Right forelimb (tissue), 1 donor: ENCODE measurements at regions not wholly inside any gene's neighbourhood (a gene's known extent, or its start where the extent isn't known, plus 50 kb on each side); places are given as distances from the start of the nearest gene placed in this dataset.
A peak's percentile ranks its signal among the peaks of the same experiment; 100 is the strongest.
"Not testable (repeated sequence)": the region's sequence is repeated elsewhere in the genome, so short reads cannot be mapped to it uniquely, and the experiment has no call there.

Experiments used
- DNase-seq: peaks from one replicate; pipeline ENCODE4 v3.0.0-alpha.2; 2018

- no peak for DNase-seq
These were observed 609.1 kb upstream of the SLC35B3 start for GRCh38 chr6:9044426-9044825.

- no peak for DNase-seq
These were observed 605.4 kb upstream of the SLC35B3 start for GRCh38 chr6:9040718-9041117.

GRCh38 chr6:9039258-9039657 lies 603.9 kb upstream of the SLC35B3 start:
- DNase-seq: no peak

- DNase-seq: no peak
These were observed 592.7 kb upstream of the SLC35B3 start for GRCh38 chr6:9028086-9028485.

- DNase-seq: no peak
These were observed 590.5 kb upstream of the SLC35B3 start for GRCh38 chr6:9025796-9026394.

GRCh38 chr6:9025228-9025627 lies 589.9 kb upstream of the SLC35B3 start:
- DNase-seq: no peak

- not testable (repeated sequence) for DNase-seq
These were observed 588.9 kb upstream of the SLC35B3 start for GRCh38 chr6:9024246-9024645.

GRCh38 chr6:9020001-9020400 lies 584.7 kb upstream of the SLC35B3 start:
- no peak for DNase-seq

- DNase-seq: no peak
These were observed 574.6 kb upstream of the SLC35B3 start for GRCh38 chr6:9009931-9010330.

GRCh38 chr6:9007027-9007426 lies 571.7 kb upstream of the SLC35B3 start:
- DNase-seq: no peak

- DNase-seq: no peak
These were observed 567.5 kb upstream of the SLC35B3 start for GRCh38 chr6:9002833-9003232.

- no peak for DNase-seq
These were observed 559.8 kb upstream of the SLC35B3 start for GRCh38 chr6:8995156-8995555.

GRCh38 chr6:8993111-8993510 lies 557.8 kb upstream of the SLC35B3 start:
- no peak for DNase-seq

GRCh38 chr6:8991844-8992243 lies 556.5 kb upstream of the SLC35B3 start:
- no peak for DNase-seq

GRCh38 chr6:8990075-8990474 lies 554.7 kb upstream of the SLC35B3 start:
- DNase-seq: no peak

- DNase-seq: peak; percentile 81
These were observed 547.9 kb upstream of the SLC35B3 start for GRCh38 chr6:8983202-8983688.

GRCh38 chr6:8982668-8983067 lies 547.3 kb upstream of the SLC35B3 start:
- no peak for DNase-seq

- DNase-seq: no peak
These were observed 538.0 kb upstream of the SLC35B3 start for GRCh38 chr6:8973395-8973794.

- no peak for DNase-seq
These were observed 534.4 kb upstream of the SLC35B3 start for GRCh38 chr6:8969747-8970146.

- DNase-seq: no peak
These were observed 523.7 kb upstream of the SLC35B3 start for GRCh38 chr6:8958894-8959511.

- DNase-seq: no peak
These were observed 518.0 kb upstream of the SLC35B3 start for GRCh38 chr6:8953310-8953709.

GRCh38 chr6:8948733-8949132 lies 513.4 kb upstream of the SLC35B3 start:
- no peak for DNase-seq

- no peak for DNase-seq
These were observed 512.6 kb upstream of the SLC35B3 start for GRCh38 chr6:8947900-8948299.

- no peak for DNase-seq
These were observed 509.2 kb upstream of the SLC35B3 start for GRCh38 chr6:8944548-8944947.

- no peak for DNase-seq
These were observed 507.7 kb upstream of the SLC35B3 start for GRCh38 chr6:8943073-8943472.
